Activated T-helper 17 cell treated with anti-CD3 and anti-CD28 coated beads, Interleukin-2, amount 50 U/mL, for 72 hours (primary cell): ENCODE measurements at regions not wholly inside any gene's neighbourhood (a gene's known extent, or its start where the extent isn't known, plus 50 kb on each side); places are given as distances from the start of the nearest gene placed in this dataset.
"Not testable (repeated sequence)": the region's sequence is repeated elsewhere in the genome, so short reads cannot be mapped to it uniquely, and the experiment has no call there.

Experiments used
- ATAC-seq: fragments of 150-1000 bp; cut with Tn5 transposase; replicated peaks from 2 replicates; pipeline ENCODE4 v1.10.0; 2021; ENCODE audit warnings: mild to moderate bottlenecking, moderate library complexity
- H3K27ac Mint-ChIP-seq: one replicate; pipeline ENCODE4 v1.8.0; 2022; ENCODE audit warnings: mixed read lengths
- H3K27me3 Mint-ChIP-seq: one replicate; pipeline ENCODE4 v1.8.0; 2022; ENCODE audit warnings: mixed read lengths
- H3K36me3 Mint-ChIP-seq: one replicate; pipeline ENCODE4 v1.8.0; 2022; ENCODE audit warnings: low read depth, mild to moderate bottlenecking, mixed read lengths
- H3K4me1 Mint-ChIP-seq: one replicate; pipeline ENCODE4 v1.8.0; 2022; ENCODE audit warnings: mixed read lengths
- H3K4me3 Mint-ChIP-seq: one replicate; pipeline ENCODE4 v1.8.0; 2022; ENCODE audit warnings: mild to moderate bottlenecking, mixed read lengths
- H3K9me3 Mint-ChIP-seq: one replicate; pipeline ENCODE4 v1.8.0; 2022; ENCODE audit warnings: mixed read lengths

GRCh38 chr3:13766128-13766527 is 113.7 kb downstream of the WNT7A start:
- Mint-ChIP-seq H3K36me3 (no peaks in the 10 kb centered on the region), H3K9me3 (no peaks in the 10 kb centered on the region), H3K4me1 (no peaks in the 10 kb centered on the region), H3K27me3 (peaks cover 7% of the 10 kb centered on the region), H3K27ac (no peak overlapping the region), H3K4me3 (no peak overlapping the region)
- ATAC-seq = no peak

- Mint-ChIP-seq H3K4me1 (no peaks in the 10 kb centered on the region), H3K27me3 (peaks cover 17% of the 10 kb centered on the region), H3K36me3 (no peaks in the 10 kb centered on the region), H3K9me3 (no peaks in the 10 kb centered on the region), H3K27ac (no peak overlapping the region), H3K4me3 (no peak overlapping the region)
- no peak for ATAC-seq
Measured at GRCh38 chr3:13764161-13764560, 115.7 kb downstream of the WNT7A start.

- Mint-ChIP-seq H3K4me1 (no peaks in the 10 kb centered on the region), H3K36me3 (no peaks in the 10 kb centered on the region), H3K27ac (no peak overlapping the region), H3K4me3 (no peak overlapping the region), H3K27me3 (peaks cover 23% of the 10 kb centered on the region), H3K9me3 (peaks cover 2% of the 10 kb centered on the region)
- no peak for ATAC-seq
Measured at GRCh38 chr3:13762906-13763305, 117.0 kb downstream of the WNT7A start.

- H3K27ac Mint-ChIP-seq = no peak overlapping the region
- peaks cover 5% of the 10 kb centered on the region for H3K9me3 Mint-ChIP-seq
- H3K4me1 Mint-ChIP-seq = no peaks in the 10 kb centered on the region
- no peak for ATAC-seq
- no peaks in the 10 kb centered on the region for H3K36me3 Mint-ChIP-seq
- no peak overlapping the region for H3K4me3 Mint-ChIP-seq
- H3K27me3 Mint-ChIP-seq = peaks cover 3% of the 10 kb centered on the region
Measured at GRCh38 chr3:13750731-13751130, 129.1 kb downstream of the WNT7A start.

- Mint-ChIP-seq H3K9me3 (peaks cover 4% of the 10 kb centered on the region), H3K4me1 (no peaks in the 10 kb centered on the region), H3K36me3 (no peaks in the 10 kb centered on the region), H3K4me3 (no peak overlapping the region), H3K27ac (no peak overlapping the region), H3K27me3 (peaks cover 3% of the 10 kb centered on the region)
- ATAC-seq = no peak
Measured at GRCh38 chr3:13750215-13750614, 129.7 kb downstream of the WNT7A start.

- Mint-ChIP-seq H3K4me1 (no peaks in the 10 kb centered on the region), H3K27me3 (peaks cover 7% of the 10 kb centered on the region), H3K27ac (no peak overlapping the region), H3K9me3 (no peaks in the 10 kb centered on the region), H3K36me3 (no peaks in the 10 kb centered on the region), H3K4me3 (no peak overlapping the region)
- ATAC-seq = no peak
Measured at GRCh38 chr3:13749063-13749764, 130.7 kb downstream of the WNT7A start.

GRCh38 chr3:13748276-13748879 is 131.5 kb downstream of the WNT7A start:
- Mint-ChIP-seq H3K27ac (no peak overlapping the region), H3K36me3 (no peaks in the 10 kb centered on the region), H3K4me3 (no peak overlapping the region), H3K9me3 (no peaks in the 10 kb centered on the region), H3K27me3 (peaks cover 12% of the 10 kb centered on the region), H3K4me1 (no peaks in the 10 kb centered on the region)
- no peak for ATAC-seq

GRCh38 chr3:13747627-13748026 is 132.2 kb downstream of the WNT7A start:
- no peak overlapping the region for H3K27ac Mint-ChIP-seq
- H3K27me3 Mint-ChIP-seq = peaks cover 17% of the 10 kb centered on the region
- no peaks in the 10 kb centered on the region for H3K36me3 Mint-ChIP-seq
- no peak for ATAC-seq
- no peaks in the 10 kb centered on the region for H3K4me1 Mint-ChIP-seq
- H3K9me3 Mint-ChIP-seq = peaks cover 2% of the 10 kb centered on the region
- no peak overlapping the region for H3K4me3 Mint-ChIP-seq

- Mint-ChIP-seq H3K36me3 (no peaks in the 10 kb centered on the region), H3K27ac (no peak overlapping the region), H3K27me3 (peaks cover 29% of the 10 kb centered on the region), H3K4me3 (no peak overlapping the region), H3K4me1 (no peaks in the 10 kb centered on the region), H3K9me3 (peaks cover 7% of the 10 kb centered on the region)
- ATAC-seq = no peak
Measured at GRCh38 chr3:13746385-13746784, 133.5 kb downstream of the WNT7A start.

GRCh38 chr3:13745636-13746035 is 134.2 kb downstream of the WNT7A start:
- ATAC-seq = no peak
- no peaks in the 10 kb centered on the region for H3K4me1 Mint-ChIP-seq
- H3K9me3 Mint-ChIP-seq = peaks cover 7% of the 10 kb centered on the region
- H3K4me3 Mint-ChIP-seq = no peak overlapping the region
- H3K36me3 Mint-ChIP-seq = no peaks in the 10 kb centered on the region
- H3K27ac Mint-ChIP-seq = no peak overlapping the region
- peaks cover 37% of the 10 kb centered on the region for H3K27me3 Mint-ChIP-seq

- H3K4me1 Mint-ChIP-seq = no peaks in the 10 kb centered on the region
- no peaks in the 10 kb centered on the region for H3K36me3 Mint-ChIP-seq
- H3K27me3 Mint-ChIP-seq = peaks cover 54% of the 10 kb centered on the region
- H3K9me3 Mint-ChIP-seq = peaks cover 19% of the 10 kb centered on the region
- no peak for ATAC-seq
- H3K27ac Mint-ChIP-seq = no peak overlapping the region
- H3K4me3 Mint-ChIP-seq = no peak overlapping the region
Measured at GRCh38 chr3:13740795-13741194, 139.1 kb downstream of the WNT7A start.

- H3K27ac Mint-ChIP-seq, H3K36me3 Mint-ChIP-seq, ATAC-seq, H3K4me1 Mint-ChIP-seq, H3K4me3 Mint-ChIP-seq: not testable (repeated sequence)
- H3K27me3 Mint-ChIP-seq = peaks cover 43% of the 10 kb centered on the region
- peaks cover 18% of the 10 kb centered on the region for H3K9me3 Mint-ChIP-seq
Measured at GRCh38 chr3:13733726-13734125, 146.1 kb downstream of the WNT7A start.

GRCh38 chr3:13728487-13728886 is 151.4 kb downstream of the WNT7A start:
- no peaks in the 10 kb centered on the region for H3K36me3 Mint-ChIP-seq
- no peak overlapping the region for H3K4me3 Mint-ChIP-seq
- H3K4me1 Mint-ChIP-seq = no peaks in the 10 kb centered on the region
- no peaks in the 10 kb centered on the region for H3K9me3 Mint-ChIP-seq
- no peak overlapping the region for H3K27ac Mint-ChIP-seq
- peaks cover 21% of the 10 kb centered on the region for H3K27me3 Mint-ChIP-seq
- ATAC-seq = no peak

- Mint-ChIP-seq H3K27ac (no peak overlapping the region), H3K4me3 (no peak overlapping the region), H3K4me1 (no peaks in the 10 kb centered on the region), H3K36me3 (no peaks in the 10 kb centered on the region), H3K9me3 (peaks cover 3% of the 10 kb centered on the region), H3K27me3 (peaks cover 16% of the 10 kb centered on the region)
- no peak for ATAC-seq
Measured at GRCh38 chr3:13727890-13728289, 152.0 kb downstream of the WNT7A start.

GRCh38 chr3:13723676-13724207 is 156.1 kb downstream of the WNT7A start:
- peaks cover 7% of the 10 kb centered on the region for H3K9me3 Mint-ChIP-seq
- no peaks in the 10 kb centered on the region for H3K36me3 Mint-ChIP-seq
- H3K4me3 Mint-ChIP-seq = no peak overlapping the region
- peaks cover 4% of the 10 kb centered on the region for H3K27me3 Mint-ChIP-seq
- H3K4me1 Mint-ChIP-seq = no peaks in the 10 kb centered on the region
- H3K27ac Mint-ChIP-seq = no peak overlapping the region
- ATAC-seq = no peak
